HCT116 (cell line): ENCODE measurements at regions not wholly inside any gene's neighbourhood (a gene's known extent, or its start where the extent isn't known, plus 50 kb on each side); places are given as distances from the start of the nearest gene placed in this dataset.

Experiments
- ATAC-seq: fragments of 200-7000 bp; cut with Tn5 transposase; 2 replicates; pipeline ENCODE4 v1.9.1; 2020; ENCODE audit warnings: mild to moderate bottlenecking, moderate library complexity
- BruUV-seq: library from RNA; stranded (reverse); fragments of 400-500 nt; replicated peaks from 2 replicates; lab custom pipeline; 2021; lab: Mats Ljungman, UMichigan
- CTCF ChIA-PET: fragments of 300-600 bp; sonication (Branson Sonifier 250); formaldehyde crosslinking; loops from one replicate; lab custom pipeline; 2021; ENCODE audit warnings: antibody characterized with exemption; lab: Charles Lee
- POLR2A ChIA-PET: fragments of 300-600, 350-600 bp; sonication (Branson Sonifier 250); formaldehyde crosslinking; loops from one replicate; lab custom pipeline; 2021; ENCODE audit warnings: antibody characterized with exemption; lab: Charles Lee
- RAD21 ChIA-PET, 2 experiments: fragments of 300-600 bp; sonication (Branson Sonifier 250); formaldehyde crosslinking; loops; one replicate each; lab custom pipeline; 2023; ENCODE audit warnings: low total read pairs in 2 of 2; ENCODE audit not compliant: uncharacterized antibody in 2 of 2, unreplicated experiment in 2 of 2, low non-redundant PET in 1 of 2; lab: Charles Lee
- DNase-seq: peaks from one replicate; pipeline ENCODE4 v3.0.0-alpha.2; 2010; ENCODE audit warnings: low read depth, low spot score
- H2AFZ ChIP-seq: fragments of 200-600 bp; shearing (Covaris generic), sonication (generic); 2 replicates; pipeline ENCODE4 v1.6.1; 2017; ENCODE audit warnings: low read depth, mixed run types, mixed read lengths, antibody characterized with exemption, low read length; ENCODE audit not compliant: poor library complexity, severe bottlenecking
- H3K27ac ChIP-seq: 2 replicates; pipeline ENCODE4 v1.5.1; 2012; ENCODE audit warnings: low read depth, low read length
- H3K27me3 ChIP-seq: fragments of 200-600 bp; sonication (generic); 2 replicates; pipeline ENCODE4 v1.6.1; 2016; ENCODE audit warnings: mixed run types, low read length, mixed read lengths; ENCODE audit not compliant: insufficient read depth
- H3K36me3 ChIP-seq, 2 experiments: fragments of 200-500 bp in 1 of 2; fragments of 200-600 bp in 1 of 2; sonication (Bioruptor generic) in 1 of 2; sonication (generic) in 1 of 2; 2 replicates each; pipeline versions ENCODE4 v1.5.1 to v1.6.1; 2014 to 2016; ENCODE audit warnings: low read length in 2 of 2, inconsistent platforms in 1 of 2, mixed read lengths in 1 of 2, mixed run types in 1 of 2; ENCODE audit not compliant: insufficient read depth in 2 of 2, control insufficient read depth in 1 of 2
- H3K4me1 ChIP-seq, 2 experiments: fragments of 200-600 bp in 1 of 2; sonication (generic) in 1 of 2; 2 replicates each; pipeline versions ENCODE4 v1.5.1 to v1.6.1; 2012 to 2017; ENCODE audit warnings: low read length in 2 of 2, inconsistent platforms in 1 of 2, mild to moderate bottlenecking in 1 of 2, mixed read lengths in 1 of 2, mixed run types in 1 of 2, moderate library complexity in 1 of 2; ENCODE audit not compliant: insufficient read depth in 2 of 2, control insufficient read depth in 1 of 2
- H3K4me2 ChIP-seq: fragments of 200-600 bp; sonication (generic); 2 replicates; pipeline ENCODE4 v1.6.1; 2017; ENCODE audit warnings: mixed run types, low read length, mixed read lengths
- H3K4me3 ChIP-seq, 2 experiments: fragments of 200-600 bp in 1 of 2; sonication (generic) in 1 of 2; replicated peaks in 1 of 2; 2 replicates each; pipeline ENCODE4 v1.5.1; 2011 to 2016; ENCODE audit warnings: low read length in 2 of 2, control low read depth in 1 of 2, low read depth in 1 of 2, mild to moderate bottlenecking in 1 of 2, mixed read lengths in 1 of 2, mixed run types in 1 of 2
- H3K79me2 ChIP-seq: fragments of 200-600 bp; sonication (generic); 2 replicates; pipeline ENCODE4 v1.6.1; 2017; ENCODE audit warnings: mild to moderate bottlenecking, mixed run types, low read length, moderate library complexity, mixed read lengths; ENCODE audit not compliant: insufficient read depth
- H3K9ac ChIP-seq: fragments of 200-600 bp; sonication (generic); 2 replicates; pipeline ENCODE4 v1.6.1; 2016; ENCODE audit warnings: low read length, mixed read lengths
- H3K9me2 ChIP-seq: fragments of 200-600 bp; sonication (generic), shearing (Covaris generic); 2 replicates; pipeline ENCODE4 v1.6.1; 2017; ENCODE audit warnings: mixed run types, mild to moderate bottlenecking, moderate library complexity; ENCODE audit not compliant: insufficient read depth
- H3K9me3 ChIP-seq, 2 experiments: fragments of 200-500 bp in 1 of 2; fragments of 200-600 bp in 1 of 2; sonication (Bioruptor generic) in 1 of 2; sonication (generic) in 1 of 2; 2 replicates each; pipeline ENCODE4 v1.6.1; 2014 to 2017; ENCODE audit warnings: low read length in 2 of 2, mixed read lengths in 2 of 2, inconsistent platforms in 1 of 2, low read depth in 1 of 2, mild to moderate bottlenecking in 1 of 2, mixed run types in 1 of 2, moderate library complexity in 1 of 2; ENCODE audit not compliant: control insufficient read depth in 1 of 2, insufficient read depth in 1 of 2
- H4K20me1 ChIP-seq: fragments of 200-600 bp; sonication (generic), shearing (Covaris generic); 2 replicates; pipeline ENCODE4 v1.6.1; 2017; ENCODE audit warnings: mixed run types, mild to moderate bottlenecking, moderate library complexity; ENCODE audit not compliant: insufficient read depth
- CBX3 ChIP-seq: IDR thresholded peaks from 2 replicates; pipeline ENCODE4 v1.6.1; 2012; ENCODE audit warnings: low read depth
- CTCF ChIP-seq, 3 experiments: fragments of 200-600 bp in 1 of 3; sonication (generic) in 1 of 3; IDR thresholded peaks in 2 of 3; conservative IDR thresholded peaks in 1 of 3; 2 replicates each; pipeline ENCODE4 v1.5.1; 2012 to 2017; ENCODE audit warnings: low read depth in 2 of 3, low read length in 2 of 3, antibody characterized with exemption in 1 of 3, borderline replicate concordance in 1 of 3, control low read depth in 1 of 3, mild to moderate bottlenecking in 1 of 3, mixed read lengths in 1 of 3, mixed run types in 1 of 3, moderate library complexity in 1 of 3; ENCODE audit not compliant: insufficient read depth in 1 of 3
- EGR1 ChIP-seq: IDR thresholded peaks from 2 replicates; pipeline ENCODE4 v1.6.1; 2012; ENCODE audit warnings: low read depth
- ELF1 ChIP-seq: IDR thresholded peaks from 2 replicates; pipeline ENCODE4 v1.6.1; 2012; ENCODE audit warnings: low read depth, borderline replicate concordance
- EZH2phosphoT487 ChIP-seq: fragments of 200-600 bp; IDR thresholded peaks from 2 replicates; pipeline ENCODE4 v1.6.1; 2018; ENCODE audit warnings: antibody characterized with exemption, borderline replicate concordance
- JUND ChIP-seq: IDR thresholded peaks from 2 replicates; pipeline ENCODE4 v1.6.1; 2012
- POLR2A ChIP-seq: IDR thresholded peaks from 2 replicates; pipeline ENCODE4 v1.7.0; 2011; ENCODE audit warnings: borderline replicate concordance; ENCODE audit not compliant: insufficient read depth, insufficient read length; ENCODE audit errors: extremely low read depth
- POLR2AphosphoS5 ChIP-seq: IDR thresholded peaks from 2 replicates; pipeline ENCODE4 v1.6.1; 2011; ENCODE audit warnings: mild to moderate bottlenecking, low read depth, low read length, moderate library complexity
- SRF ChIP-seq: IDR thresholded peaks from 2 replicates; pipeline ENCODE4 v1.6.1; 2012; ENCODE audit warnings: low read depth
- TCF7L2 ChIP-seq: IDR thresholded peaks from 2 replicates; pipeline ENCODE4 v1.7.0; 2011; ENCODE audit warnings: borderline replicate concordance, inconsistent platforms; ENCODE audit not compliant: insufficient read depth, insufficient read length; ENCODE audit errors: extremely low read depth
- ZBTB33 ChIP-seq: IDR thresholded peaks from 2 replicates; pipeline ENCODE4 v1.6.1; 2011; ENCODE audit warnings: mild to moderate bottlenecking, low read length, moderate library complexity; ENCODE audit not compliant: insufficient replicate concordance; ENCODE audit errors: extremely low read depth
- ZFX ChIP-seq: fragments of 450-650 bp; IDR thresholded peaks from 2 replicates; pipeline ENCODE4 v1.6.1; 2017
- intact Hi-C: fragments of 100-400 bp; cut with micrococcal nuclease; formaldehyde crosslinking; loops from 2 replicates; pipeline ENCODE4 v1.10.0; 2022
- TF ChIP-seq, protein P1 (sequence below): IDR thresholded peaks from 2 replicates; pipeline ENCODE4 v1.6.1; 2012
- TF ChIP-seq, protein P2 (sequence below): IDR thresholded peaks from 2 replicates; pipeline ENCODE4 v1.6.1; 2012; ENCODE audit warnings: low read depth

DNA sequence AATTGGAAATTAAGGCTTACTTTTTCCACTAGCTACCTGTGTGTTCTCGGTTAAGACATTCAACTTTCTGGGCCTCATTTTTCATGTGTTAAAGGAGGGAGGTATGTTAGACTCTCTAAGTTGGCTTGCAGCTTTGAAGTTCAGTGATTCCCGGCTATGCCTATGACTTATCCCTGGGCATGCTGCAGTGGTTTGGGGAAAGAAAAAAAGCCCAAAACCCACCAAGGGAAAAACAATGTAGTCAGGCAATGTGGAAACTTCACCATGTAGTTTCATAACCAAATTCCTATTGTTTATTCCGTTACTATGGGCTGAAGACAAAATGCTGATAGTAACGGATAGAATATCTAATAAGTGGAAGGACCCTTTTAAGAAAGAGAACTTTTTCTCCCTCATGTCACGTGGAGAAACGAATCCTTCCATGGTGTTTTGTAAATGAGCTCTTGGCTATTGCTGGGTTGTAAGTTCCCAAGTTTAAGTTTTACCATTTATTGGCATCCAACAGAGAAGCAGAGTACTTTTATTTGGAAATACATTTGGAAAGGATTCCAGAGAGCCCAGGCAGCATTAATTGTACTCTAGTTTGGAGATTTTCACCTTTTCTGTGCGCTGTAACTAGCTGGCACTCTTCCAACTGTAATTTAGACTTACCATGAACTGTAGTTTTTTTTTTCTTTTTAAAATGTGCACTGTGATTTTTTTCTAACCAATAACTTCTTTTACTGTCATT lies 84.9 kb upstream of the MPDZ start:
- H3K9me2 ChIP-seq, result no peaks in the 10 kb centered on the region
- H3K4me2 ChIP-seq, result no peak overlapping the region
- TF ChIP-seq, protein P1, sequence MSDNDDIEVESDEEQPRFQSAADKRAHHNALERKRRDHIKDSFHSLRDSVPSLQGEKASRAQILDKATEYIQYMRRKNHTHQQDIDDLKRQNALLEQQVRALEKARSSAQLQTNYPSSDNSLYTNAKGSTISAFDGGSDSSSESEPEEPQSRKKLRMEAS, result no peak
- TF ChIP-seq JUND, result no peak
- TF ChIP-seq CTCF (IDR thresholded peaks at IDR 0.05 in 2 of 3, conservative IDR thresholded peaks at IDR 0.05 in 1 of 3; ENCODE audit: borderline replicate concordance in 1 of 3, insufficient read depth in 1 of 3, low read depth in 2 of 3, low read length in 2 of 3), result no peak
- no peak for TF ChIP-seq TCF7L2
- TF ChIP-seq, protein P2, sequence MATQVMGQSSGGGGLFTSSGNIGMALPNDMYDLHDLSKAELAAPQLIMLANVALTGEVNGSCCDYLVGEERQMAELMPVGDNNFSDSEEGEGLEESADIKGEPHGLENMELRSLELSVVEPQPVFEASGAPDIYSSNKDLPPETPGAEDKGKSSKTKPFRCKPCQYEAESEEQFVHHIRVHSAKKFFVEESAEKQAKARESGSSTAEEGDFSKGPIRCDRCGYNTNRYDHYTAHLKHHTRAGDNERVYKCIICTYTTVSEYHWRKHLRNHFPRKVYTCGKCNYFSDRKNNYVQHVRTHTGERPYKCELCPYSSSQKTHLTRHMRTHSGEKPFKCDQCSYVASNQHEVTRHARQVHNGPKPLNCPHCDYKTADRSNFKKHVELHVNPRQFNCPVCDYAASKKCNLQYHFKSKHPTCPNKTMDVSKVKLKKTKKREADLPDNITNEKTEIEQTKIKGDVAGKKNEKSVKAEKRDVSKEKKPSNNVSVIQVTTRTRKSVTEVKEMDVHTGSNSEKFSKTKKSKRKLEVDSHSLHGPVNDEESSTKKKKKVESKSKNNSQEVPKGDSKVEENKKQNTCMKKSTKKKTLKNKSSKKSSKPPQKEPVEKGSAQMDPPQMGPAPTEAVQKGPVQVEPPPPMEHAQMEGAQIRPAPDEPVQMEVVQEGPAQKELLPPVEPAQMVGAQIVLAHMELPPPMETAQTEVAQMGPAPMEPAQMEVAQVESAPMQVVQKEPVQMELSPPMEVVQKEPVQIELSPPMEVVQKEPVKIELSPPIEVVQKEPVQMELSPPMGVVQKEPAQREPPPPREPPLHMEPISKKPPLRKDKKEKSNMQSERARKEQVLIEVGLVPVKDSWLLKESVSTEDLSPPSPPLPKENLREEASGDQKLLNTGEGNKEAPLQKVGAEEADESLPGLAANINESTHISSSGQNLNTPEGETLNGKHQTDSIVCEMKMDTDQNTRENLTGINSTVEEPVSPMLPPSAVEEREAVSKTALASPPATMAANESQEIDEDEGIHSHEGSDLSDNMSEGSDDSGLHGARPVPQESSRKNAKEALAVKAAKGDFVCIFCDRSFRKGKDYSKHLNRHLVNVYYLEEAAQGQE, result no peak
- no peak for TF ChIP-seq ZBTB33
- TF ChIP-seq SRF, result no peak
- no peak for TF ChIP-seq CBX3
- TF ChIP-seq ZFX, result no peak
- TF ChIP-seq EGR1, result no peak
- no peak for TF ChIP-seq POLR2AphosphoS5
- no peak for TF ChIP-seq POLR2A
- no peak for TF ChIP-seq ELF1
- no peak for TF ChIP-seq EZH2phosphoT487
- POLR2A ChIA-PET, result no interaction called here
- H2AFZ ChIP-seq, result no peak overlapping the region
- ATAC-seq, result no peak
- H3K79me2 ChIP-seq, result no peaks in the 10 kb centered on the region
- no peaks in the 10 kb centered on the region for H3K36me3 ChIP-seq
- H3K9me3 ChIP-seq, result no peaks in the 10 kb centered on the region
- DNase-seq, result no peak
- H3K27ac ChIP-seq, result no peak overlapping the region
- RAD21 ChIA-PET, result no interaction called here
- no peaks in the 10 kb centered on the region for H3K27me3 ChIP-seq
- H4K20me1 ChIP-seq, result no peaks in the 10 kb centered on the region
- BruUV-seq, result no TSS peak
- H3K4me3 ChIP-seq, result no peak overlapping the region
- H3K4me1 ChIP-seq, result no peaks in the 10 kb centered on the region
- CTCF ChIA-PET, result interaction anchor here (1.2 kb wide), 1 partner anchor 13 kb away, joined by 3 read pairs; no protein-coding TSS in a partner anchor
- no peak overlapping the region for H3K9ac ChIP-seq
- intact Hi-C loops, result no loop called here
